ENCODE measurements at regions not wholly inside any gene's neighbourhood (a gene's known extent, or its start where the extent isn't known, plus 50 kb on each side); places are given as distances from the start of the nearest gene placed in this dataset.
A peak's percentile ranks its signal among the peaks of the same experiment; 100 is the strongest.

- H3K36me3 ChIP-seq (ENCODE audit: control insufficient read depth in 2 of 3, insufficient read depth in 3 of 3, low read length in 3 of 3): no peaks in the 10 kb centered on the region
- FAIRE-seq (peak; percentile 78), DNase-seq (no peak)
- H3K4me3 ChIP-seq (ENCODE audit: low read length in 3 of 3): no peak overlapping the region
- TF ChIP-seq, protein P1, sequence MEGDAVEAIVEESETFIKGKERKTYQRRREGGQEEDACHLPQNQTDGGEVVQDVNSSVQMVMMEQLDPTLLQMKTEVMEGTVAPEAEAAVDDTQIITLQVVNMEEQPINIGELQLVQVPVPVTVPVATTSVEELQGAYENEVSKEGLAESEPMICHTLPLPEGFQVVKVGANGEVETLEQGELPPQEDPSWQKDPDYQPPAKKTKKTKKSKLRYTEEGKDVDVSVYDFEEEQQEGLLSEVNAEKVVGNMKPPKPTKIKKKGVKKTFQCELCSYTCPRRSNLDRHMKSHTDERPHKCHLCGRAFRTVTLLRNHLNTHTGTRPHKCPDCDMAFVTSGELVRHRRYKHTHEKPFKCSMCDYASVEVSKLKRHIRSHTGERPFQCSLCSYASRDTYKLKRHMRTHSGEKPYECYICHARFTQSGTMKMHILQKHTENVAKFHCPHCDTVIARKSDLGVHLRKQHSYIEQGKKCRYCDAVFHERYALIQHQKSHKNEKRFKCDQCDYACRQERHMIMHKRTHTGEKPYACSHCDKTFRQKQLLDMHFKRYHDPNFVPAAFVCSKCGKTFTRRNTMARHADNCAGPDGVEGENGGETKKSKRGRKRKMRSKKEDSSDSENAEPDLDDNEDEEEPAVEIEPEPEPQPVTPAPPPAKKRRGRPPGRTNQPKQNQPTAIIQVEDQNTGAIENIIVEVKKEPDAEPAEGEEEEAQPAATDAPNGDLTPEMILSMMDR (IDR thresholded peaks at IDR 0.05; ENCODE audit: borderline replicate concordance, extremely low read depth, insufficient read depth): no peak
- no peak overlapping the region for H3K9ac ChIP-seq (ENCODE audit: low read length in 3 of 3)
- intact Hi-C loops (cut with DNase I): loop anchor here (10.0 kb wide), 1 partner anchor 477 kb away; no protein-coding TSS in a partner anchor
- no peaks in the 10 kb centered on the region for H3K9me3 ChIP-seq (ENCODE audit: control insufficient read depth in 2 of 3, insufficient read depth in 1 of 3, low read length in 3 of 3)
- no peaks in the 10 kb centered on the region for H3K27me3 ChIP-seq (ENCODE audit: control insufficient read depth, insufficient read depth, low read length)
- no peak overlapping the region for H3K27ac ChIP-seq (ENCODE audit: low read depth in 2 of 2, low read length in 2 of 2)
- no peaks in the 10 kb centered on the region for H3K4me1 ChIP-seq (ENCODE audit: control insufficient read depth in 2 of 3, insufficient read depth in 2 of 3, low read depth in 1 of 3, low read length in 3 of 3)
Observed at GRCh38 chr1:60977661-60978060, 104.7 kb upstream of the NFIA start.

DNA sequence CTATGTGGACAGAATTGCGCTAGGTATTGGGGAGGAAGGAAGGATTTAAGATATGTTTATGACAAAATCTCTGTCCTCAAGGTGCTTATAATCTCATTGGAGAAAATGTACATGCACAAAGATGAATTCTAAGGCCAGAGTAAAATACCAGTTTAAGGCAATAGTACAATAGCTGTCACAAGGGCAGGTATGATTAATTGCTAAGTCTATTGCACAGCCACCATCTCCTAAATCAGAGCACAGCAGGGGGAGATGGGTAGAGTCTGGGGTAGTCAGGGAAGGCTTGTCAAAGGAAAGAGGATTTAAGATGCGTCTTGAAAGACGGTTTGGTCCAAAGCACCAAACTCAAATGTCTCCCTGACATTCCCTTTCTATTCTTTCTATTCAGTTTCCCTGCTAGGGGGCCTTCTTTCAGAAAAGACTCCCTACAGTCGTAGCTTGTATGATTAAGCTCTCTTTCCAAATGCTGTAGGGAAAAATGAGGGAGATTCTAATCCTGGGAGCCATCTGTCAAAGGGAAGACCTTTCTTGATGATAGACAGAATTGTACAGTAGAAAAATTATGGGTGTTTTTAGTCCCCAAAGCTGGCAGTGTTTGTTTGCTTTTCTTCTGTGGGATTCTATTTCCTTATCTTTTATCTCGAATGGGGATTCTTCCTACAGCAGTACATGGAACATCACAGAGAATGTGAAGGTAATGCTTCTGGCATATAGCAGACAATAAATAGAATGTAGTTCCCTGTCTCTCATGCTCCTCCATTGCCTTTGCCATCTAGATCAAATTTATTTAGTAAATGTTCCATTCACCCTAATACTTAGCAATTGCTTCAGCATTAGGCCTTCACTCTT lies 107.6 kb upstream of the NFIA start:
- intact Hi-C loops (cut with DNase I): loop anchor here (10.0 kb wide), 1 partner anchor 480 kb away; no protein-coding TSS in a partner anchor
- TF ChIP-seq, protein P1 (IDR thresholded peaks at IDR 0.05; ENCODE audit: borderline replicate concordance, extremely low read depth, insufficient read depth): no peak
- Histone ChIP-seq H3K9me3 (ENCODE audit: control insufficient read depth in 2 of 3, insufficient read depth in 1 of 3, low read length in 3 of 3) (no peaks in the 10 kb centered on the region), H3K27ac (ENCODE audit: low read depth in 2 of 2, low read length in 2 of 2) (no peak overlapping the region), H3K36me3 (ENCODE audit: control insufficient read depth in 2 of 3, insufficient read depth in 3 of 3, low read length in 3 of 3) (no peaks in the 10 kb centered on the region), H3K4me3 (ENCODE audit: low read length in 3 of 3) (no peak overlapping the region), H3K9ac (ENCODE audit: low read length in 3 of 3) (no peak overlapping the region), H3K4me1 (ENCODE audit: control insufficient read depth in 2 of 3, insufficient read depth in 2 of 3, low read depth in 1 of 3, low read length in 3 of 3) (no peaks in the 10 kb centered on the region), H3K27me3 (ENCODE audit: control insufficient read depth, insufficient read depth, low read length) (no peaks in the 10 kb centered on the region)
- FAIRE-seq: no peak
- DNase-seq: no peak

DNA sequence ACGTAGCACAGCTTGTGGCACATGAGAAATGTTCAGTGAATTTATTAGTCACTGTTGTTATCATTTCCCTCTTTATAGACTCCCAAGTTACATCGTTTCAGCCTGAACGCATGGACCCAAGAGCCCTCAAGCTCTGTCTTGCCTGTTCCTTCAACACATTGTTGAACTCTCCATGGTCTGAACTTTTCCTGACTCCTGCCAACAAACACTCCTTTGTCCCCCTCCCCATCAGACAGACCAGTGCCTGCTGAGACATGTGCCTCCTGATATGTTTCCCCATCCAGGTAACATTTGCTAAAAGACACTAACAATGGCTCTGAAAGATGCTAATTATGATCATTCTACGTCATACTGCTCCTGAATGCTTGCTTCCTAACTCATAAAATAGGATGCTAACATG lies 108.7 kb upstream of the NFIA start:
- Histone ChIP-seq H3K27me3 (ENCODE audit: control insufficient read depth, insufficient read depth, low read length) (no peaks in the 10 kb centered on the region), H3K9me3 (ENCODE audit: control insufficient read depth in 2 of 3, insufficient read depth in 1 of 3, low read length in 3 of 3) (no peaks in the 10 kb centered on the region), H3K36me3 (ENCODE audit: control insufficient read depth in 2 of 3, insufficient read depth in 3 of 3, low read length in 3 of 3) (no peaks in the 10 kb centered on the region), H3K4me3 (ENCODE audit: low read length in 3 of 3) (no peak overlapping the region), H3K4me1 (ENCODE audit: control insufficient read depth in 2 of 3, insufficient read depth in 2 of 3, low read depth in 1 of 3, low read length in 3 of 3) (no peaks in the 10 kb centered on the region), H3K27ac (ENCODE audit: low read depth in 2 of 2, low read length in 2 of 2) (no peak overlapping the region), H3K9ac (ENCODE audit: low read length in 3 of 3) (no peak overlapping the region)
- intact Hi-C loops (cut with DNase I): loop anchor here (10.0 kb wide), 1 partner anchor 481 kb away; no protein-coding TSS in a partner anchor
- FAIRE-seq (no peak), DNase-seq (no peak)
- TF ChIP-seq, protein P1 (IDR thresholded peaks at IDR 0.05; ENCODE audit: borderline replicate concordance, extremely low read depth, insufficient read depth): no peak
